ENCODE measurements at regions not wholly inside any gene's neighbourhood (a gene's known extent, or its start where the extent isn't known, plus 50 kb on each side); places are given as distances from the start of the nearest gene placed in this dataset.

GRCh38 chr6:120055071-120055470, 705.5 kb upstream of the MAN1A1 start:
- in situ Hi-C loops (cut with MboI) (no loop called here), intact Hi-C loops (cut with micrococcal nuclease) (no loop called here)
- WGBS (ENCODE audit: insufficient coverage, low coverage, missing lambda C conversion rate) = 3% methylated on average over 4 of the region's 4 CpGs
- Histone ChIP-seq H3K4me1 (replicated peaks in 1 of 2; ENCODE audit: control insufficient read depth in 2 of 2, insufficient read depth in 2 of 2, low read length in 2 of 2) (no peaks in the 10 kb centered on the region), H3K4me2 (ENCODE audit: insufficient read depth, low read length) (no peak overlapping the region), H2AFZ (ENCODE audit: low read depth, low read length) (no peak overlapping the region), H4K20me1 (replicated peaks; ENCODE audit: control insufficient read depth, insufficient read depth, low read length) (no peaks in the 10 kb centered on the region), H3K9me1 (ENCODE audit: control insufficient read depth, insufficient read depth, low read length) (no peaks in the 10 kb centered on the region), H3K9me3 (replicated peaks; ENCODE audit: control insufficient read depth, insufficient read depth, low read depth, low read length) (no peaks in the 10 kb centered on the region), H3K4me3 (no peak overlapping the region), H3K27ac (ENCODE audit: extremely low read depth, low read depth, low read length) (no peak overlapping the region), H3K36me3 (ENCODE audit: control insufficient read depth, insufficient read depth, low read length) (no peaks in the 10 kb centered on the region), H3K9ac (ENCODE audit: insufficient read depth in 1 of 2, low read depth in 2 of 2, low read length in 2 of 2) (no peak overlapping the region), H3K27me3 (ENCODE audit: control insufficient read depth in 2 of 2, insufficient read depth in 2 of 2, low read length in 2 of 2) (no peaks in the 10 kb centered on the region), H3K79me2 (ENCODE audit: control insufficient read depth, insufficient read depth, low read length) (no peaks in the 10 kb centered on the region)
- TF ChIP-seq ZNF778 (CRISPR knock-in tag; IDR thresholded peaks at IDR 0.05) = no peak
- TF ChIP-seq DPF2 (IDR thresholded peaks at IDR 0.05) = no peak
- TF ChIP-seq SOX6 (IDR thresholded peaks at IDR 0.05) = no peak
- TF ChIP-seq MTA2 (IDR thresholded peaks at IDR 0.05; ENCODE audit: low read depth) = no peak
- no peak for TF ChIP-seq FOXA1 (IDR thresholded peaks at IDR 0.05; ENCODE audit: borderline replicate concordance)
- no peak for TF ChIP-seq HMGXB4 (CRISPR knock-in tag; IDR thresholded peaks at IDR 0.05)
- TF ChIP-seq MEF2A (IDR thresholded peaks at IDR 0.05; ENCODE audit: control insufficient read depth, low read depth, low read length) = no peak
- TF ChIP-seq NFXL1 (CRISPR knock-in tag; IDR thresholded peaks at IDR 0.05) = no peak
- no peak for TF ChIP-seq SIN3B (IDR thresholded peaks at IDR 0.05; ENCODE audit: low read depth)
- TF ChIP-seq NR2F6 (CRISPR knock-in tag; IDR thresholded peaks at IDR 0.05) = no peak
- no peak for TF ChIP-seq HNRNPLL (IDR thresholded peaks at IDR 0.05; ENCODE audit: low read depth, low read length, poor library complexity, severe bottlenecking)
- TF ChIP-seq ZNF518B (CRISPR knock-in tag; IDR thresholded peaks at IDR 0.05) = no peak
- BruUV-seq (replicated peaks) = no TSS peak
- FAIRE-seq = no peak
- ChIA-PET POLR2A (no interaction called here), CTCF (ENCODE audit: low intra/inter-chr PET ratio) (no interaction called here)
- no peak for ATAC-seq
- no peak for DNase-seq (ENCODE audit: extremely low read depth in 1 of 4, low spot score in 3 of 4)
